Astrocyte (in vitro differentiated cells and primary cell): ENCODE measurements at regions not wholly inside any gene's neighbourhood (a gene's known extent, or its start where the extent isn't known, plus 50 kb on each side); places are given as distances from the start of the nearest gene placed in this dataset.

Experiments used
- CTCF ChIP-seq: IDR thresholded peaks from 2 replicates; pipeline ENCODE4 v1.5.1; 2011; ENCODE audit warnings: low read depth, mild to moderate bottlenecking, inconsistent platforms, low read length, moderate library complexity; ENCODE audit not compliant: insufficient read depth
- EZH2 ChIP-seq: IDR thresholded peaks from 2 replicates; pipeline ENCODE4 v1.6.1; 2012; ENCODE audit warnings: mild to moderate bottlenecking, low read length, inconsistent platforms; ENCODE audit not compliant: insufficient read depth

GRCh38 chr2:238689871-238690389, 158.0 kb upstream of the TWIST2 start:
- TF ChIP-seq EZH2 (no peak), CTCF (no peak)
